ENCODE measurements at regions not wholly inside any gene's neighbourhood (a gene's known extent, or its start where the extent isn't known, plus 50 kb on each side); places are given as distances from the start of the nearest gene placed in this dataset.

DNA sequence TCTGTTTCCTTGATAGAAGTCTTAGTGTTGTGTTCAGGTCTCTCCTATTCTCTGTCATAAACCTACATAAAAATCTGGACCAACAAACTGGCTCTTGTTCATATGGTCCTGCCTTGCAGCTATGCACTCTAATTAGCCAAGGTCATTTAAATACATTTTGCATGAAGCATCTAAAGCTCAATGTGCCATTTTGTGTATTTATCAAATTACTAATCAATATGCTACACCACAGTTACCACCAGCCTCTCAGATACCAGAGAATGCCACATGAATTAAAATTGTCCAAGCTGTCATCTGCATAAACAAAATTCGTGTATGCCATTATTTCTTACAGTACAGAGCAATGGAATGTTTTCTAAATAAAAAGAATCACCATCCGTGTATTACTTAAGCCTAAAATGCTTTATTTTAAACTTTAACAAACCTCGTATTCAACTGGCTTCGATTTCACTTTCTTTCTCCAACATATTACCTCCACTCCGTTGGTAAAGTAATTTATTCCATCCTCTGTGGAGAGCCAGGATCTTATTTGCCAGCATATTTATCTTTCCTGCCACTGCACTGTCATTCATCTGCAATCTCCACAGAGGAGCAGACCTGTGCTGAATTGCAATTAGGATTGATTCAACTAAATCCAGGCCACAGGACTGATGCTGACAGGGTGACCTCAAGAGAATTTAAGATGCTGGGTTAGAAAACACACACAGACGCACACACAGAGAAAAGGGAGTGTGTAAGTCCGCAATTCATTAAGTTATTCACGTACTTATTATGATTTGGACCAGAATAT, 284.1 kb upstream of the FOXG1 start:
- no peak for DNase-seq (ENCODE audit: low spot score)

DNA sequence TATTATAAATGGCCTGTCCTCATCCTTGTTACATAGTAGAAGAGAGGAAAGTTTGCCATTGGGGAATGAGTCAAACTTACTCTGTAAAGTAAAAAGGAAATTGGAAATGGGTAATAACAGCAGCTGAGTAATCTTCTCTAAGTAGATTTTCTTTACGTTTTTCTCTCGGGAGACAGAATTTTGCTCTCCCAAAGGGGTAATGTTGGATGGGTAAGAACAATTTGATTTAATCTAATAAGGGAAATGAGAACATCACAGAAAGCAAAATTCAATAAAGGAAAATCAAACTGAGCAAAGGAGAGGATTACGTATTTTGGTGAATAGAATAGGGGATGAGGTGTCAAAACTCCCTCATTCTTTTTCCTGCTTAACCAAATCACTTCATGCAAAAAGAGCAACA, 283.1 kb upstream of the FOXG1 start:
- no peak for DNase-seq (ENCODE audit: low spot score)

DNA sequence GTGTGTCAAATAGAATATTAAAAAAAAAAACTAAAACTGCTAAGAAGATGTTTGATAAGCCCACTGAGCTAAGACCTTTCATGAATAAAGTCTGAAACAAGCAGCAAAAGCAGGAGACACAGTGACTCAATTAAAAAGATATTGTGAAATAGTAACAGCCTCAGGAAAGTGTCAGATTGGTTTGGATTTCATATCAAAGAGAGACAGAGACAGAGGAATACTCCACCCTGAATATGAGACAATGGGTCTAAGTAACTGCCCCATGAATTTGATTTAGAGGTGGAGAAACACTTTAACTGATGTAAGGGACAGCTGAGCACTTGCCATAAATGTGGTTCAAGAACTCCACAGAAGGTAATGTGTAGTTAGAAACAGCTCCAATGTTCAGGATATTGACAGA, 277.9 kb upstream of the FOXG1 start:
- no peak for DNase-seq (ENCODE audit: low spot score)

DNA sequence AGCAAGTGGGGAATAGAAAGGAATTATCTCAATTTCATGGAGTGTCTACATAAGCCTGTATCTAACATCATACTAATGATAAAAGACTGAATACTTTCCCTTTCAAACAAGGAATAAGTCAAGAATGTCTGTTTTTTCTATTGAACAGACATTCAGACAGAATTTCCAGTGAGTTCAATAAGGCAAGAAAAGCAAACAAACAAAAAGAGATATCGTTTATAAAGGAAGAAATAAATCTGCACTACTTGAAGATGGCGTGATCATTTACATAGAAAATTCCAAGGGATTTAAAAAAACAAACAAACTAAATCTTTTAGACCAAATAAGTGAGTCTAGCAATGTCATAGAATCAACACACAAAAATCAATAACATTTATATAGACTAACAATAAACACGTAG, 273.1 kb upstream of the FOXG1 start:
- DNase-seq (ENCODE audit: low spot score) = no peak

DNA sequence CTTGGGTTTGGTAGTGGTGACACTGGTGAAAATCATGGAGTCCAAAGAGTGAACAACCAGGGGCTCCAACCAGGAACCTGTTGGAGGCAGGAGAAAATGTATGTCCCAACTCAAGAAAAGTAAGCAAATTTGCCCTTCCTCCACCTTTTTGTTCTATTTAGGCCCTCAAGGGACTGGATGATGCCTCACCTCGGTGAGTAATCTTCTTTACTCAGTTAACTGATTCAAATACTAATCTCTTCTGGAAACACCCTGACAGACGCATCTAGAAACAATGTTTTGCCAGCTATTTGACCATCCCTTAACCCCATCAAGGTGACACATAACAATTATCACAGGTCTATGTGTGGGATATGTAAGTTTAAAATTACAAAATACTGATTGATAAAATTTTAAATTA, 272.4 kb upstream of the FOXG1 start:
- no peak for DNase-seq (ENCODE audit: low spot score)

DNA sequence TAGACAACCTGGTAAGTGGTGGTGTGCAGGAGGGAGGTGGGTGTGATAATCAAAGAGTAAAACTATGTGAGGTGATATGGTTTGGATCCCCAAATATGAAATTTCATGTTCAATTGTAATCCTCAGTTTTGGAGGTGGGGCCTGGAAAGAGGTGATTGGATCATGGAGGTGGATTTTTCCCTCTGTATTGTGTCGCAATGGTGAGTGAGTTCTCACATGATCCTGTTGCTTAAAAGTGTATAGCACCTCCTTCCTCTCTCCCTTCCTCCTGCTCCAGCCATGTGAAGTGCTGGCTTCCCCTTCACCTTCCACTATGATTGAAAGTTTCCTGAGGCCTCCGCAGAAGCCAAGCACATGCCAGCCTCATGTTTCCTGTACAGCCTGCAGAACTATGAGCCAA, 270.2 kb upstream of the FOXG1 start:
- no peak for DNase-seq (ENCODE audit: low spot score)

DNA sequence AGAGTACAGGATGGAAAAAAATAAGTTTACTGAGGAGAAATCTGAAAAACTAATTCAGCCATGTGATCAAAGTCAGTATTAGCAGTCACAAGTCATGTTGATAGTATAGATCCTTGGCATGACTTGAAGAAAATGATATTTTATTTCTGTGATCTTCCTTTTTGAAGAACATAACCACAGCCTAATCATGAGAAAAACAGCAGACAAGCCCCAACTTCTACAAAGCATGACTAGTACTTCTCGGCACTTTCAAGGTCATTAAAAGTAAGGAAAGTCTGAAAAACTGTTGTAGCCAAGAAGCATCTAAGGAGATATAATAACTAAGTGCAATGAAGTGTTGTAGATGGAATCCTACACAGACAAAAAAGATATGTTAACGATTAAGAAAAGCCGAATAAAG, 264.1 kb upstream of the FOXG1 start:
- no peak for DNase-seq (ENCODE audit: low spot score)

DNA sequence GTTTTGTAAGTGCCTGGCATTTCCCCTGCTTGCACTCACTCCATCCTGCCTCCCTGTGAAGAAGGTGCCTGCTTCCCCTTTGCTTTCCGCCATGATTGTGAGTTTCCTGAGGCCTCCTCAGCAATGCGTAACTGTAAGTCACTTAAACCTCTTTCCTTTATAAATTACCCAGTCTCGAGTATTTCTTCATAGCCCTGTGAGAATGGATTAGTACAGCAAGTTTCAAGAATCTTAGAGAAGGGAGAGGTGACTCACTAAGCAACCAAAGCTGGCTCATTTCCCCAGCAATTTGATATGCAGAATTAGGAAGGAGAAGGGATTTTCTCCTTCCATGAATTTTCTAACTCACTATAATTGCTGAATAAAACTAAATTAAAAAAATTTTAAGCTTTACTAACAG, 251.0 kb upstream of the FOXG1 start:
- DNase-seq (ENCODE audit: low spot score) = no peak

DNA sequence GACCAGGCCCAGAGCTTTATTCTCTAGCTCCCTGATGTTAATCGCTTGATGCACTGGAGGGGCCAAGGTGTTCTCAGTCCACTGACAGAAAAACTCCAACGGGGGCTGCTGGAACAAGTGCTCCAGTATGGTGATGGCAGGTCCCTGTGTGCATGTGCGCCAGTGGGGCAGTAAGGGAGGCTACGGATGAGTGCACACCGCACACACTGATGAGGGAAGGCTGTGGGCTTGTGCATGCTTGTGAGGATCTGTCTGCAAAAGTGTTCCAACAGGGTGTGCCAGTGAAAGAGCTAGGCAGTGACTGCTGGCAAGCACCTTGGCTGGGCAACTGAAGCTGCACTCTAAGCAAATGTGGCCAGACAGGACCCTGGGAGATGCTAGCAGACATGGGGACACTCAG, 229.7 kb upstream of the FOXG1 start:
- no peak for DNase-seq (ENCODE audit: low spot score)

DNA sequence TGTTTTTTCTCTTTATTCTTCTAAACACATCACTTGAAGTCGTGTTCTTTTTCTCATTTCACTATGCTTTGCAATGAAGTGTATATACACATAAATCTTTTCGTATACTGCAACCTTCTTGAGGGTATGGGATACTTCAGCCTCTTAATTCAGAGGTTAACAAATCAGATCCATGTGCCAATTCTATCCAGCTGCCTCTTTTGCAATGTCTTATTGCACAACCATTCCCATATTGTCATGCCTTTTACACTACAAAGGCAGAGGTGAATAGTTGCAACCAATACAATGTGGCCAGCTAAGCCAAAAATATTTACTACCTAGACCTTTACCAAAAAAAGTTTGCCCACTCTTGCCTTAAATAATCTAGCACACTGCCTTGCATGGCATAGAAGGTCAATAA, 224.5 kb upstream of the FOXG1 start:
- no peak for DNase-seq (ENCODE audit: low spot score)

DNA sequence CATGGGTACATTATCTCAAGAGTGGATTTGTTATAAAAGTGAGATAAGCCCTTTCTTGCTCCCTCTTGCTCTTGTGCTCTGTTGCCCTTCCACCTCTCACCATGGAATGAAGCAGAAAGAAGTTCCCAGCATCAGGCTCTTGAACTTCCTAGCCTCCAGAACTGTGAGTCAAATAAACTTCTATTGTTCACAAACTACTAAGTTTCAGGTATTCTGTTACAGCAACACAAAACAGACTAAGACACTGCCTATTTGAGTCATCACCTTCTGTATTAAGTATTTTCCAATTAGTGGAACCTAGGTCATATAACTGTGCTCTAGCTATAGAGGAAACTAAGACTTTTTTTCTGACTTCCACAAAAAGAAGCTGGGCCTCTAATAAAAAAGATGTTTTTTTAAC, 201.2 kb upstream of the FOXG1 start:
- DNase-seq (ENCODE audit: low spot score) = no peak

DNA sequence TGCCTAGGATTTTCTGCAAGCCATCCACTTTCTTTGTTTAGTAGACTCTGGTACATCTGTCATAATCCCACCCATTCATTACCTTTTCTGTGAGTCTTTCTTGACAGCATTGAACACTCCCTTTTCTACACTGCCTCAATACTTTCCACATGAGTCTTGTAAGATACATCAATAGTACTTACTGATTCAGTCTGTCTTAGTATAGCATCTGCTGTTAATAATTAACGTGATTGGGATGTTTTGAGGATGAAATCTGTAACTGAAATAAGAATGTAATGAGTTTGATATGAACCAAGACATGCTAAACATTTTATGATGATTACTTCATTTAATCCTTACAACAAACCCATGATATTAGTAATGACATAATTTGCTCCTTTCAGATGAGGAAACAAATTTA, 196.2 kb upstream of the FOXG1 start:
- no peak for DNase-seq (ENCODE audit: low spot score)

DNA sequence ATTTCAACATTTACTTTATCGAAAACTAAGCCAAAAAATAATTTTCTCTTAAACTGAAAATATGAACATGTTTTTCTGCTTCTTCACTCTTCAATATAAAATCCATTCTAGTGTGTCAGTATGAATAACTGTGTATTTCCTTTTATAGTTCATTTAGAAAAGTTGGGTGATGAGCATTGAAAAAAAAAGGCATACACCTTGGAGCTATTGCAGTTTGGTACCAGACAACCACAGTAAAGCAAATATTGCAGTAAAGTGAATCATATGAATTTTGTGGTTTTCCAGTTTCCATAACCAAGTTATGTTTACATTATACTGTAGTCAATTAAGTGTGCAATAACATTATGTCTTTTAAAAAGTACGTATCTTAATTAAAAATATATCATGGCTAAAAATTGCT, 195.0 kb upstream of the FOXG1 start:
- no peak for DNase-seq (ENCODE audit: low spot score)

DNA sequence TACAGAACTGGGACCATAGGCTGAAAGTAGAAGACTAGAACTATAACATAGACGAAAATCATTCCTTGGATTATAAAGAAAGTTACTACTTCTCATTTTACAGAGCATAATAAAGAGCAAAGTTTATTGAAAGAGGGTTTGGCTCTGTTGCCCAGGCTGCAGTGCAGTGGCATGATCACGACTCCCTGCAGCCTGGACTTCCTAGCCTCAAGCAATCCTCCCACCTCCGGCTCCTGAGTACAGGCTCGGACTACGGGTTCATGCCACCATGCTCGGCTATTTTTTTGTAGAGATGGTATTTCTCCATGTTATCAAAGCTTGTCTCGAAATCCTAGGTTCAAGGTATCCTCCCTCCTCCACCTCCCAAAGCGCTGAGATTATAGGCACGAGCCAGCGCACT, 190.1 kb upstream of the FOXG1 start:
- no peak for DNase-seq (ENCODE audit: low spot score)

DNA sequence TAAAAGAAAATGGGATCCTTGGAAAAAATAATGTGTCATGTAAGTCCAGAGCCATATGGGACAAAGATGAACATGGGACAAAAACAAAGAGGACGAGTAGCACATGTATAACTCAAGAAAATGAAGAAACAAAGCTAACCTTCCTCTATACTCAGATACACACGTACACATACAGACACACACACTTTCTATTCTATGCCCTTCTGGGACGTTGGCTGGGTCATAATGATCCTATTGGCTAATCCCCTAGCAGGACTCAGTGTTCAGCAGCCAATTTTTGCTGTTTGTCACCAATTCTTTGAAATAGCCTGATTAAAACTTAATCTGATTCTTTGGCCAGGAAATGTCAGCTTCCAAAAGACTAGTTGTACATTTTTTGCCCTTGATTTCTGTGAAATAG, 189.4 kb upstream of the FOXG1 start:
- DNase-seq (ENCODE audit: low spot score) = no peak

DNA sequence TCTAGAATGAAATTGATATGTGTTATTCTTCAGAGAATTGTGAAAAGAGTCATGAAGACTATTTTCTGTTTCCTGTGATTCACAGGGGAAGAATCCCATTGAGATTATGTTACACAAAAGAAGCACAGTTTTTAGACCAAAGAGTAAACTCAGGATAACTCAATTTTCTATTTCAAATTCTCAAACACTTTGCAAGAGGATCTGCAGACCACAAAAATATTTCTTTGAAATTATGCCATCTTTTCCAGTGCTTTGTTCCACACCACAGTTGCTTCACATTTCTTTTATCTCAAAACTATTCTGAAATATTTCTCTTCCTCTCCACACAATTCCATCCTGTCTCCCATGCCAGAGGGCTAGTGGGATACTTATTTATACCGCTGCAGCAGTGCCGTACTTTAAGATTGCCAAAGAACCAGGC, 188.9 kb upstream of the FOXG1 start:
- no peak for DNase-seq (ENCODE audit: low spot score)

DNA sequence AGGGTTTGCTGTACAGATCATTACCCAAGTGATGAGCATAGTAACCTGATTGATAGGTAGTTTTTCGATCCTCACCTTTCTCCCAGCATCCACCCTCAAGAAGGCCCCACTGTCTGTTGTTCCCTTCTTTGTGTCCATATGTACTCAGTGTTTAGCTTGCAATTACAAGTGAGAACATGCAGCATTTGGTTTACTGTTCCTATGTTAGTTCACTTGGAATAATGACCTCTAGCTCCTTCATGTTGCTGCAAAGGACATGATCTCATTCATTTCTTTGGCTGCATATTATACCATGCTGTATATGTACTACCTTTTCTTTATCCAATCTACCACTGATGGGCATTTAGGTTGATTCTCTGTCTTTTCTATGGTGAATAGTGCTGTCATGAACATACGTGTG, 181.6 kb upstream of the FOXG1 start:
- no peak for DNase-seq (ENCODE audit: low spot score)

DNA sequence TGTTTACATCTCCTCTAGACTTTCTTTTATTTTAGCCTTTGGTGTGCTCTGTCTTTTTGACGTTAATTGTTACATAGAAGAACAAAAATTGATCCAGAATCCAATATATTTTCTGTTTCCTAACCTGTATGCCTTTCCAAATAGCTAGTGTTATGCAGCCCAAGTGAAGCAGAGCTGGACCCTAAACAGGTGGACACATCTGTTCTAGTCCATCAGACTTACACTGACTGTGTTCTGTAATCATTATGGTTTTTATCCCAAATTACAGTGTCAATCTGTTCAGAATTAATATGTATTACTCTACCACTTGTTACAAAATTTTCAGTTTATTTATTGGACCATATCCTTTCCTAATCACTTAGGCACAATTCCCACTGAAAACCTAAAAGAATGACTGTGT, 176.8 kb upstream of the FOXG1 start:
- DNase-seq (ENCODE audit: low spot score) = no peak

DNA sequence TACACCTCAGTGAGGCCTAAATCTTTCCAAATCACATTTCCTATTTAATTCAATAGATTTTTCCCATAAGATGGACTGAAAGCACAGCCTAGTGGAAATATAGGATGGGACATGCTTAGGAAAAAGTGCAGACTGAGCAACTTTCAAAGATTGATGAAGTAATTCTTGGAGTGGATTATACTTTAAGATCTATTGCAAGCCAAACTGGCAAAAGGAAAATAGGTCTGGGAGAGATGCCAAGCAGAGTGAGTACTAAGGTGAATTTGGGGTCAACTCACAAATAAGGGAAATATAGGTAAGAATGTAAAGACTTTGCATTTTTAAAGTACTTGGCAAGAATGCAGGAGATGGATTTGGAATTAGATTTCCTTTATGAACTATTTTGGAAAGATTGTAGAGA, 170.2 kb upstream of the FOXG1 start:
- no peak for DNase-seq (ENCODE audit: low spot score)

DNA sequence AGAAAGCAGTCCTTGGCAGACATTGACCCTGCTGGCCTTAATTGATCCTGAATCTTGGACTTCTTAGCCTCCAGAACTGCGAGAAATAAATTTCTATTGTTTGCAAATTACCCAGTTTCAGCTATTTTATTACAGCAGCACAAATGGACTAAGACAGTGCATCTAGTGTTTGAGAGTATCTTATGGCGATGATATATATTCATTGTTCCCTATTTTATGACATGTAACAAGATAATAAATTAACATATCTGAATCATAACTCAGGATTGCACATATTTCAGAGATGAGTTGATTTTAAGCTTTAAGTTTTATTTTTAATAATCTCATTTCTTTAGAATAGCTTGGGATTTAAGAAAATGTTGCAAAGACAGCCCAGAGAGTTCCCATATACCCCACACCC, 167.4 kb upstream of the FOXG1 start:
- DNase-seq (ENCODE audit: low spot score) = no peak

DNA sequence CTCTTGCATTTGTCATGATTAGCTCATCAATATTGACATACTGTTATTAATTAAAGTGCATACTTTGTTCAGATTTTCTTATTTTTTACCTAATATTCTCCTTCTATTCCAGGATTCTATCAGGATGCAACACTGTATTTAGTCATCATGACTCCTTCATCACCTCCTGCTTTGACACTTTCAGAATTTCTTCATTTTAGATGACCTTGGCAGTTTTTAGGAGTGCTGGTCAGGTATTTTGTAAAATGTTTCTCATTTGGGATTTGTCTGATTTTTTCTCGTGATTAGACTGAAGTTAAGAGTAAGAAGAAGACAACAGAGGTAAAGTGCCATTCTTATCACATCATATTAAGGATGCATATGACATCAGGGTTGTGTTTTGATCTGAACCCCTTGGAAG, 167.0 kb upstream of the FOXG1 start:
- DNase-seq (ENCODE audit: low spot score) = no peak

DNA sequence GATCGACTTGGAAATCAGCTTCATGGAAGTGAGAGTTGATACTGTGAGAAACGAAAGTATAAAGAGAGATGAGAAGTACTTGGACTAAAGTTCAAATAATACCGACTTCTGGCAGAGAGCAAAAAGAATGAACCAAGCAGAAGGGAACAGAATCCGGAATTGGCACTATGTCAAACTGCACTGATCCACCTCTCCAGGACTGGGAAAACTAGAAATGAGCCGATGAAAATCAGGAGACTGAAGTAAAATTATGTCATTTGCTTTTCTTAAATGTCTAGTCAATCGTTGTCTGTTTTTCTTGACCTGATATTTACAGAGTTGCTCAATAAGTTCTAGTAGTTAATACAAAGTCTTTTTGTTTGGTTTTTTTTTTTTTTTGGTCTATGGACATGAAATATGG, 163.0 kb upstream of the FOXG1 start:
- DNase-seq (ENCODE audit: low spot score) = no peak

DNA sequence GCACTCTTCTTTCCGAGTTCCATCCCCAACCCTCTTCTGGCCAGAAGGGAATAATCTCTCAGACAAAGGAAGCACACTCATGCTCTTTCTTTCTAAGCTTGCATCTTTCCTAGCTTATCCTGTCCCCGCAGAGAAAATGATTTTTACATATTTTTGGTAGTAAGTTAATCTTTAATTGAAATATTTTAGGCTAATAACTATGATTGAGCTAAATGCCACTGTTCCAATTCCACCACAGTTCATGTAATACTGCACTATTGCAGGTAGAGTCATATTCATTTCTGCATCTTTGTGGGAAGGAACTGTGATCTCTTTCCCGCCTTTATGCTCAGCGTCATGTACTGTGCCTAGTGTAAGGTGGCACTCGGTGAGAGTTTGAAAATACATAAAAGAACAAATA, 158.9 kb upstream of the FOXG1 start:
- DNase-seq (ENCODE audit: low spot score) = no peak

DNA sequence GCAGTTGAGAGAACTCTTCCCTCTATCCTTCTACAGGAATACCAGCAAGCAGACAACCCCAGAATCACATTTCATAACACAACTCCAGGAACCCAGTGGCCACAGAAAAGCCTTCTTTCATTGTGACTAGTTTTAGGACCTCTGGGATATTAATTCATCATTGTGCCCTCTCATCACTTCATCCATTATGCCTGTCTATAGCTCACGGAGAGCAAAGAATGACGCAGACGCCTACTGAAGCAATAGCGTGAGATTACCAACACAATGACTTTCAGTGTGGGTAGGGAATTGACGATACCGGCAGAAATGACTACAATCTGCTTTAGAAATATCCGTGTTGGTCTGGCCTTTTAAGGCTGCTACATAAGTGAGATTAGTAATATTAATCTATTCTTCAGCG, 158.1 kb upstream of the FOXG1 start:
- DNase-seq (ENCODE audit: low spot score) = no peak

All from SW480 (cell line).